Stimulated activated CD8-positive, alpha-beta memory T cell treated with anti-CD3 and anti-CD28 coated beads, Interleukin-7, amount 100 ng/mL, for 24 hours (primary cell): ENCODE measurements at regions not wholly inside any gene's neighbourhood (a gene's known extent, or its start where the extent isn't known, plus 50 kb on each side); places are given as distances from the start of the nearest gene placed in this dataset.

Experiments
- DNase-seq: peaks from one replicate; pipeline ENCODE4 v3.0.0-alpha.2; 2020; ENCODE audit warnings: low read depth

- no peak for DNase-seq
Observed at GRCh38 chr13:44274771-44275205, 98.8 kb upstream of the SERP2 start.

- no peak for DNase-seq
Observed at GRCh38 chr13:44275381-44275780, 98.2 kb upstream of the SERP2 start.

- no peak for DNase-seq
Observed at GRCh38 chr13:44276061-44276460, 97.6 kb upstream of the SERP2 start.

GRCh38 chr13:44277459-44277858, 96.2 kb upstream of the SERP2 start:
- no peak for DNase-seq

- no peak for DNase-seq
Observed at GRCh38 chr13:44278166-44278565, 95.5 kb upstream of the SERP2 start.

GRCh38 chr13:44280456-44280855, 93.2 kb upstream of the SERP2 start:
- DNase-seq, result no peak

- no peak for DNase-seq
Observed at GRCh38 chr13:44281252-44282000, 92.2 kb upstream of the SERP2 start.

GRCh38 chr13:44283600-44283999, 90.0 kb upstream of the SERP2 start:
- DNase-seq, result no peak

GRCh38 chr13:44287958-44288357, 85.7 kb upstream of the SERP2 start:
- DNase-seq, result no peak

- no peak for DNase-seq
Observed at GRCh38 chr13:44292545-44292944, 81.1 kb upstream of the SERP2 start.

GRCh38 chr13:44293374-44293773, 80.2 kb upstream of the SERP2 start:
- DNase-seq, result no peak

GRCh38 chr13:44293908-44294735, 79.5 kb upstream of the SERP2 start:
- no peak for DNase-seq

- no peak for DNase-seq
Observed at GRCh38 chr13:44294876-44295275, 78.7 kb upstream of the SERP2 start.

- no peak for DNase-seq
Observed at GRCh38 chr13:44296856-44297255, 76.8 kb upstream of the SERP2 start.

- no peak for DNase-seq
Observed at GRCh38 chr13:44298314-44298713, 75.3 kb upstream of the SERP2 start.

- DNase-seq, result no peak
Observed at GRCh38 chr13:44299152-44299943, 74.3 kb upstream of the SERP2 start.

- no peak for DNase-seq
Observed at GRCh38 chr13:44300895-44301638, 72.6 kb upstream of the SERP2 start.

- DNase-seq, result no peak
Observed at GRCh38 chr13:44301639-44302015, 72.0 kb upstream of the SERP2 start.

- DNase-seq, result no peak
Observed at GRCh38 chr13:44302233-44302632, 71.4 kb upstream of the SERP2 start.

GRCh38 chr13:44302940-44303575, 70.6 kb upstream of the SERP2 start:
- DNase-seq, result no peak

- DNase-seq, result no peak
Observed at GRCh38 chr13:44303681-44304432, 69.8 kb upstream of the SERP2 start.
